ENCODE measurements at regions not wholly inside any gene's neighbourhood (a gene's known extent, or its start where the extent isn't known, plus 50 kb on each side); places are given as distances from the start of the nearest gene placed in this dataset.

DNA sequence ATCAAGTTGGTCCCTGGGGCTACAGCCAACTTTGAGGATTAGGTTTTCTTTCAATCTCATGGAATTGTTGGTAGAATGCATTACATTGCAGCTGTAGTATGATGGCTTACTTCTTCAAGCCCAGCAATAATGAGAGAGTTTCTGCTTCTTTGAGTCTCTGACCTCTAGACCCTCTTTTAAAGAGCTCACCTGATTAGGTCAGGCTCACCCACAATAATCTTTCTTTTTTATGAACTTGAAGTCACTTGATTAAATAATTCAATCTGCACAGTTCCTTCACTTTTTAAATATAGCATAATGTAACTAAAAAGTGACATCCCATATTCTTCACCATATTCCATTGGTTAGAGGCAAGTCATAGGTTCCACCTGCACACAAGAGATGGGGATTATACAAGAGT is 547.5 kb upstream of the CT83 start:
- Histone ChIP-seq H3K27me3 (no peaks in the 10 kb centered on the region), H3K9me3 (no peaks in the 10 kb centered on the region), H3K4me1 (no peaks in the 10 kb centered on the region), H3K27ac (no peak overlapping the region), H3K4me3 (no peak overlapping the region), H3K36me3 (no peaks in the 10 kb centered on the region)
- intact Hi-C loops (cut with DNase I) = no loop called here
- DNase-seq = no peak
- no peak for ATAC-seq
- TF ChIP-seq, protein P1, sequence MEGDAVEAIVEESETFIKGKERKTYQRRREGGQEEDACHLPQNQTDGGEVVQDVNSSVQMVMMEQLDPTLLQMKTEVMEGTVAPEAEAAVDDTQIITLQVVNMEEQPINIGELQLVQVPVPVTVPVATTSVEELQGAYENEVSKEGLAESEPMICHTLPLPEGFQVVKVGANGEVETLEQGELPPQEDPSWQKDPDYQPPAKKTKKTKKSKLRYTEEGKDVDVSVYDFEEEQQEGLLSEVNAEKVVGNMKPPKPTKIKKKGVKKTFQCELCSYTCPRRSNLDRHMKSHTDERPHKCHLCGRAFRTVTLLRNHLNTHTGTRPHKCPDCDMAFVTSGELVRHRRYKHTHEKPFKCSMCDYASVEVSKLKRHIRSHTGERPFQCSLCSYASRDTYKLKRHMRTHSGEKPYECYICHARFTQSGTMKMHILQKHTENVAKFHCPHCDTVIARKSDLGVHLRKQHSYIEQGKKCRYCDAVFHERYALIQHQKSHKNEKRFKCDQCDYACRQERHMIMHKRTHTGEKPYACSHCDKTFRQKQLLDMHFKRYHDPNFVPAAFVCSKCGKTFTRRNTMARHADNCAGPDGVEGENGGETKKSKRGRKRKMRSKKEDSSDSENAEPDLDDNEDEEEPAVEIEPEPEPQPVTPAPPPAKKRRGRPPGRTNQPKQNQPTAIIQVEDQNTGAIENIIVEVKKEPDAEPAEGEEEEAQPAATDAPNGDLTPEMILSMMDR (IDR thresholded peaks at IDR 0.05) = no peak
- TF ChIP-seq POLR2A (IDR thresholded peaks at IDR 0.05) = no peak

DNA sequence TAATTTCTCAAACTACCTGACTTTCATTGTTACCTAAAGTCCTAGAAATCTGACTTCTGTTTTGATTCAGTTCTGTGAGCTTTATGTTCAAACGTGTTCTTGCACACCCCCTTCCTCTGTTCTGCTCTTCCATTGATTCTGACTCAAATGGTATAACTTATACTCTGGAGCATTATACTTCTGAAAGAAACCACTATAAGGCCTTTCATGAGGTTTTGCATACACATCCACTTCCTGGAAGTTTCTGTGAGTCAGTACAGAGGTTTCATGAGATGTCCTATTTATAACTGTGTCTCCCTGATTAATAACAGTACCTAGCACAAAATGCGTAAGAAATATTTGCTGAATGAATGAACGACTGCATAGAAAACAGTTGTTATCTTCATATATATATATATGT is 540.2 kb upstream of the CT83 start:
- DNase-seq (no peak), ATAC-seq (no peak)
- no peak overlapping the region for H3K4me3 ChIP-seq
- intact Hi-C loops (cut with DNase I) = no loop called here
- no peaks in the 10 kb centered on the region for H3K36me3 ChIP-seq
- H3K27me3 ChIP-seq = no peaks in the 10 kb centered on the region
- no peak overlapping the region for H3K27ac ChIP-seq
- TF ChIP-seq POLR2A (IDR thresholded peaks at IDR 0.05) = no peak
- TF ChIP-seq, protein P1 (IDR thresholded peaks at IDR 0.05) = no peak
- WGBS (ENCODE audit: insufficient coverage, low coverage, low lambda C conversion rate, missing lambda C conversion rate) = 38% methylated on average over 3 of the region's 3 CpGs
- no peaks in the 10 kb centered on the region for H3K4me1 ChIP-seq
- H3K9me3 ChIP-seq = no peaks in the 10 kb centered on the region

DNA sequence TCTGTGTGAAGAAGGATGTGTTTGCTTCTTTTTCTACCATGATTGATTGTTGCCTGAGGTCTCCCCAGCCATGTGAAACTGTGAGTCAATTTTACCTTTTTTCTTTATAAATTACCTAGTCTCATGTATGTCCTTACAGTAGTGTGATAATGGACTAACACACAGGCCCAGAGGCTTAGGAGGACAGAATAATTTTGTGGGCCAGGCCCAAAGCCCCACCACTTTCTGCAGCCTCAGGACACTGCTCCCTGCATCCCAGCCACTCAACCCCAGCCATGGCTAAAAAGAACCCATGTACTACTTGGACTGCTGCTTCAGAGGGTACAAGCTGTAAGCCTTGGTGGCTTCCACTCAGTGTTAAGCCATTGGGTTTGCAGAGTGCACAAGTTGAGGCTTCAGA is 512.7 kb upstream of the CT83 start:
- Histone ChIP-seq H3K36me3 (no peaks in the 10 kb centered on the region), H3K27ac (no peak overlapping the region), H3K4me1 (no peaks in the 10 kb centered on the region), H3K27me3 (no peaks in the 10 kb centered on the region), H3K9me3 (no peaks in the 10 kb centered on the region), H3K4me3 (no peak overlapping the region)
- DNase-seq (no peak), ATAC-seq (no peak)
- TF ChIP-seq, protein P1 (IDR thresholded peaks at IDR 0.05) = no peak
- TF ChIP-seq POLR2A (IDR thresholded peaks at IDR 0.05) = no peak
- intact Hi-C loops (cut with DNase I) = no loop called here

DNA sequence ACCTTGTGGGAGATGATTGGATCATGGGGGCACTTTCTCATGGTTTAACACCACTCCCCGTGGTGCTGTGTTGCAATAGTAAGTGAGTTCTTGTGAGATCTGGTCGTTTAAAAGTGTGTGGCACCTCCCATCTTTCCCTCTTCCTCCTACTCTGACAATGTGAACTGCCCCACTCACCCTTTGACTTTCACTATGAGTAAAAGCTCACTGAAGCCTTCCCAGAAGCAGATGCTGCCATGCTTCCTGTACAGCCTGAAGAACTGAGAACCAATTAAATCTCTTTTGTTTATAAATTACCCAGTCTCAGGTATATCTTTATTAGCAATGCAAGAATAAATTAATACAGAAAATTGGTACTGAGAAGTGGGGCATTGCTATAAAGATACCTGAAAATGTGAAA is 509.6 kb upstream of the CT83 start:
- intact Hi-C loops (cut with DNase I) = no loop called here
- no peak for ATAC-seq

More for the DNA sequence above, 509.6 kb upstream of the CT83 start:
- no peak for DNase-seq
- H3K4me1 ChIP-seq = no peaks in the 10 kb centered on the region
- 37% methylated on average over 2 of the region's 2 CpGs for WGBS (ENCODE audit: insufficient coverage, low coverage, low lambda C conversion rate, missing lambda C conversion rate)
- H3K27me3 ChIP-seq = no peaks in the 10 kb centered on the region
- no peak overlapping the region for H3K4me3 ChIP-seq
- no peak overlapping the region for H3K27ac ChIP-seq
- no peak for TF ChIP-seq POLR2A (IDR thresholded peaks at IDR 0.05)
- TF ChIP-seq, protein P1 (IDR thresholded peaks at IDR 0.05) = no peak
- H3K9me3 ChIP-seq = no peaks in the 10 kb centered on the region
- no peaks in the 10 kb centered on the region for H3K36me3 ChIP-seq
